ENCODE measurements at regions not wholly inside any gene's neighbourhood (a gene's known extent, or its start where the extent isn't known, plus 50 kb on each side); places are given as distances from the start of the nearest gene placed in this dataset.

- Histone ChIP-seq H3K9me3 (no peaks in the 10 kb centered on the region), H3K36me3 (no peaks in the 10 kb centered on the region), H3K4me3 (replicated peaks in 1 of 3) (no peak overlapping the region), H3K27ac (no peak overlapping the region), H3K27me3 (no peaks in the 10 kb centered on the region), H3K4me1 (no peaks in the 10 kb centered on the region)
- no peak for DNase-seq
- WGBS, 2 donors: 91 to 93% methylated on average over 1 of the region's 1 CpG
- TF ChIP-seq POLR2A (IDR thresholded peaks at IDR 0.05) (no peak), CTCF (IDR thresholded peaks at IDR 0.05) (no peak)
- intact Hi-C loops (cut with DNase I): no loop called here
These were observed 547.0 kb downstream of the MBD2 start for GRCh38 chr18:53677480-53677879.

GRCh38 chr18:53665701-53666100, 558.8 kb downstream of the MBD2 start:
- no peak overlapping the region for H3K27ac ChIP-seq
- no peaks in the 10 kb centered on the region for H3K4me1 ChIP-seq
- no peaks in the 10 kb centered on the region for H3K9me3 ChIP-seq
- H3K36me3 ChIP-seq: no peaks in the 10 kb centered on the region
- DNase-seq: no peak
- WGBS, 2 donors: 74 to 88% methylated on average over 4 of the region's 4 CpGs
- TF ChIP-seq CTCF (IDR thresholded peaks at IDR 0.05) (no peak), POLR2A (IDR thresholded peaks at IDR 0.05) (no peak)
- no peak overlapping the region for H3K4me3 ChIP-seq (replicated peaks in 1 of 3)
- intact Hi-C loops (cut with DNase I): no loop called here
- H3K27me3 ChIP-seq: no peaks in the 10 kb centered on the region

GRCh38 chr18:53664575-53664974, 559.9 kb downstream of the MBD2 start:
- no peak for DNase-seq
- TF ChIP-seq CTCF (IDR thresholded peaks at IDR 0.05) (no peak), POLR2A (IDR thresholded peaks at IDR 0.05) (no peak)
- intact Hi-C loops (cut with DNase I): no loop called here
- no peaks in the 10 kb centered on the region for H3K9me3 ChIP-seq
- no peaks in the 10 kb centered on the region for H3K4me1 ChIP-seq
- H3K36me3 ChIP-seq: no peaks in the 10 kb centered on the region
- no peaks in the 10 kb centered on the region for H3K27me3 ChIP-seq
- H3K4me3 ChIP-seq (replicated peaks in 1 of 3): no peak overlapping the region
- H3K27ac ChIP-seq: no peak overlapping the region

GRCh38 chr18:53660306-53660705, 564.2 kb downstream of the MBD2 start:
- no peak for TF ChIP-seq POLR2A (IDR thresholded peaks at IDR 0.05)
- no peak for TF ChIP-seq CTCF (IDR thresholded peaks at IDR 0.05)
- H3K27ac ChIP-seq: no peak overlapping the region
- WGBS, 2 donors: 80 to 98% methylated on average over 2 of the region's 2 CpGs
- H3K9me3 ChIP-seq: no peaks in the 10 kb centered on the region
- H3K36me3 ChIP-seq: no peaks in the 10 kb centered on the region
- intact Hi-C loops (cut with DNase I): no loop called here
- no peak for DNase-seq
- H3K4me1 ChIP-seq: no peaks in the 10 kb centered on the region
- H3K27me3 ChIP-seq: no peaks in the 10 kb centered on the region
- H3K4me3 ChIP-seq (replicated peaks in 1 of 3): no peak overlapping the region

- no peaks in the 10 kb centered on the region for H3K36me3 ChIP-seq
- no peaks in the 10 kb centered on the region for H3K27me3 ChIP-seq
- TF ChIP-seq CTCF (IDR thresholded peaks at IDR 0.05) (no peak), POLR2A (IDR thresholded peaks at IDR 0.05) (no peak)
- no peak overlapping the region for H3K27ac ChIP-seq
- intact Hi-C loops (cut with DNase I): no loop called here
- no peak overlapping the region for H3K4me3 ChIP-seq (replicated peaks in 1 of 3)
- 87 to 92% methylated on average over 2 of the region's 2 CpGs for WGBS, 2 donors
- DNase-seq: no peak
- H3K4me1 ChIP-seq: no peaks in the 10 kb centered on the region
- H3K9me3 ChIP-seq: no peaks in the 10 kb centered on the region
These were observed 567.2 kb downstream of the MBD2 start for GRCh38 chr18:53657257-53657656.

Data from thyroid gland (tissue), 4 donors.